ENCODE measurements at regions not wholly inside any gene's neighbourhood (a gene's known extent, or its start where the extent isn't known, plus 50 kb on each side); places are given as distances from the start of the nearest gene placed in this dataset.

DNA sequence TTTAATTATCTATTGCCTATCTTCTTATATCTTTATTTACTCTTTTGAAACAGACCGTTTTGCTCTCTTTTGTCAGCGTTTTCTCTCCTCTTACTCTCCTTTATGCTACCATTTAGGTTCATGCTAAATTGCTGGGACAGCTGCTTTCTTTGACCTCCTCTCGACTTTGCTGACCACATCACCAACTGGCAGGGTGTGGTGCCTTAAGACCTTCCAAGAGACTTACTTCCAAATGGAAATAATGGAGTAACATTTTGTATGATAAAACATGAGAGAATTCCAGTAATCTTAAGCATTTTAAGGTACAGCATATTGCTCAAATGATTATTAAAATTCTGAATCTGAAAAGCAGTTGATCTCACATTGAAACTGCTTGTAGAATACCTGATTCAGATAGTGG, 71.5 kb upstream of the MEF2C start:
- no peak for FAIRE-seq

DNA sequence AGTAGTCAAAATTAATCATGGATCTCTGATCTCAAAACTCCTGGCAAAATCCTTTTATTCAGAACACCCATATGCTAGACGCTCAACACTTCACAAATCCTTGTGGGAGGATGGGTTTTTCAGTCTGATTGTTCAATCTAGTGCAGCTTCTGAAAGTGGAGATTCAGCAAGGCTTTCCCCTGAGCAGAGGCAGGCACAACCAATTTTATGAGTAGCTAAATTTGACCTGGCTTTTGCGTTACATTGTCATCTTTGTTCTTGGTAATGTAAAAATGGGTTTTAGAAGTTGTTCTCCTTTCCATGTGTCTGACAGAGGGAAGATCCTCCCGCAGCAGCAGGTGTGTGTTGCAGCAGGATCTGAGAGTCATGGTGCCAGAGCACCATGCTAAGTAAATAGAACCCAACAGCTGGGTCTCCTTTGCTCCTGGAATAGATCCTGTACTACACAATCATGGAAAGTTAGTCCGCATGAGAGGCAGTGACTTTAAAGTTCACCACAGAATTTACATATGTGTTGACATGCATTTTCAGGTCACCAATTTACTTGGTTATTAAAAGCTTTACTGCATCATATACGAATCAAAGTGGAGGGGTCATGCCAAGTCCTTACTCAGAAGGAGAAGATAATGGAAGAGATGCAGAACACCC, 70.1 kb upstream of the MEF2C start:
- no peak for DNase-seq (ENCODE audit: extremely low spot score, insufficient read length, low read depth)
- no peak for FAIRE-seq

More for the DNA sequence above, 71.5 kb upstream of the MEF2C start:
- DNase-seq (ENCODE audit: extremely low spot score, insufficient read length, low read depth): no peak

DNA sequence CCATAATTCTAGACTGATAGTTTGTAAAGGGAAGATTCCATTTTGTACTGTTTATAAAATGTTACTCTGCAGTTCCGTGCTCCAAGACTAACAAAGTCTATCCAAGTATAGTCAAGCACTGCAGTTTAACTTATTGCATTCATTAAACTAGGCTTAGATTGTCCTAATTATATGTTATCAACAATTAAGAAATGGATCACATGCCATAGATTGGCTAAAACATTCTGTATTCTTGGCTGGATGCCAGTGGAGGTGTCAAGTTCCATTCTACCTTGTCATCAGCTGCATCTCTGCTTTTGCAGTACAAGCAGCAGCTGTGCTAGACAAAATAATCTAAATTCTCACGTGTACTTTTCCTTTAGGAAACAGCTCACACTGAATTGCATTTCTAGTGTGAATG, 69.4 kb upstream of the MEF2C start:
- FAIRE-seq (peak; percentile 9), DNase-seq (ENCODE audit: extremely low spot score, insufficient read length, low read depth) (no peak)

DNA sequence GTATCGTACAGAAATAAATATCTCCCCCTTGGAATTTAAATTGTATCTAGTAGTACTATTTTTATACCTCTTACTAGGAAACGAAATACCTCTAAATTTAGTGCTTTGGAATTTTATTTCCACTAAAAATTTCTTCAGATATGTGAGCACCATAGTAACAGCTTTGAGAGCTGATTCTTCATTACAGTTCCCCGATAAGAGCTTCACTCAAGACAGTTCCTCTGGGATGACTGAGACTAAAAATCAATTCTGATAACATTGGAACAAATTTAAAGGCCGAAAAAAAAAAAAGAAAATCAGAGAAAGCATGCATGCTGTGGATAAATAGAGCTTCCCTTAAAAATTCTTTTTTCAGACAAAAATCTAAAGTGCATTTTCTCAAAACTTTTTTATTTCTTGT, 68.5 kb upstream of the MEF2C start:
- FAIRE-seq (no peak), DNase-seq (ENCODE audit: extremely low spot score, insufficient read length, low read depth) (no peak)

DNA sequence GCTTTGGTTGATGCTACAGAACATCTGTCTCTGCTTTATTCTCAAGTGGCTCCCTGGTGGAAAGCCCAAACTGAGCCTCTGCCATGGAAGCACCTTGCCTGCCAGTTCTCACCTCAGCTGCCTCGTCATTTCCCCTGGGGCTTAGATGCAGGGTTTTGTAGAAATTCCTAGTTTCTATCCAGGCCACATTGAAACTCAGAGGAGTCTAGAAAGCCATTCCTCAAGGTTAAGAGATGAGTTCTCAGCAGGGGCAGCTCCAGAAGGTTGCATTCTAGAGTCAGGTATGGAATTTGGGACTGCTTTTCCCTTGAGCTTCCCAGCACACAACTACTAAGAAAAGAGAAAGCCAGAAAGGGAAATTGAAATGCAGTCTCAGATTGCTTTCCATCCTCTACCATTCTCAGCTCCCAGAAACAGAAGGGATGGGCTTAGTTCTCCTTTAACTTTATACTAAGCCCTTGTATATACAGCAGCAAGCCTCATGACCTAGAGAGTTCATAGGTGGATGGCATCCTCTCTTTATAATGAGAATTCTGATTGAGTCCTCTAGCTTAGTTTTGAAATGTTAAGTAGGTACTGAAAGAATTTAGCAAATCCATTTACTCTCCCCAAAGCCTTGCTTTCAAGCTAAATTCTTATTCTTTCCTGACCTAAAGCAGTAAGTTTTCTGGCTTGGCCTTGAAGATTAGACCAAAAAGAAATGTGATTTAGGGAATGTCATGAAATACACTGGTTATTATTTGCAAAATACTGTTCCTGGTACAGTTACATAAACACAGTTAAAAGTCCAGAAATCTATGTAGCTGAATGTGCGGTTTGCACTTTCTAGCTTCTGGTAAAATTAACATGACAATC, 66.0 kb upstream of the MEF2C start:
- DNase-seq (ENCODE audit: extremely low spot score, insufficient read length, low read depth) (no peak), FAIRE-seq (peak; percentile 29)

DNA sequence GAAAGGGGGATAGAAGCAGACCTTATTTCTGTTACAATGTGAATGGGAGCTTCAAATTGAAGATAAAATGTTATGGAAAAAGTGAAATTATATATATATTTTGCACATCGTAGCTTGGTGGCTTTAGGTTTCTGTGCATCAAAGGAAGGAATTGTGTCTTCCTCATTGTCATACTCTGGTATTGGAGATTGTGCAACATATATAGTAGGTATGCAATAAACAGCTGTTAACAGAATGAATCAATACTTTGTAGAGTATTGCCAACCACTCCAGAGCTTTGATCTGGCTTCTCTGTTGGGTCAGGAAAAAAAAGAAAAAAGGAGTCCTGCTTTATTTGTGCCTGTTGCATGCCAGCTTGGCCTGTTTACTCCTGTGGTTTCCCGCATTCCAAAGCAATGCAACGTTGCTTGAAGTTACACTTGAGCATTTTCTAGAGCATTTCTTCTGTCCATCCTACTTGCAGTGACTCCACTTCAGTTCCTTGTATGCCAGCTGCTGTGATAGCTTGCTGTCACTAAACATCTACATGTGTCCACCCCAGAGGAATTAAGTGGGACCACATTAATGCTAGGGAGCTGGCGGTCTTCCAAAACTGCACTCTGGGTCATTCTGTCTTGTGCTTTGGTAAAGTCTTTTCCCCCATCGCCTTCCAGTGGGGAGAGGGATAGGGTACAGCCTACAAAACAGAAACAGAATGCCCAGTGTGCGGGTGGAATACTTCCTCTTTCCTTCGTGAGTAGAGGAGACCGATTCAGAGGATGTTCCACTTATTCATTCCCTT, 62.0 kb upstream of the MEF2C start:
- no peak for DNase-seq (ENCODE audit: extremely low spot score, insufficient read length, low read depth)
- no peak for FAIRE-seq

DNA sequence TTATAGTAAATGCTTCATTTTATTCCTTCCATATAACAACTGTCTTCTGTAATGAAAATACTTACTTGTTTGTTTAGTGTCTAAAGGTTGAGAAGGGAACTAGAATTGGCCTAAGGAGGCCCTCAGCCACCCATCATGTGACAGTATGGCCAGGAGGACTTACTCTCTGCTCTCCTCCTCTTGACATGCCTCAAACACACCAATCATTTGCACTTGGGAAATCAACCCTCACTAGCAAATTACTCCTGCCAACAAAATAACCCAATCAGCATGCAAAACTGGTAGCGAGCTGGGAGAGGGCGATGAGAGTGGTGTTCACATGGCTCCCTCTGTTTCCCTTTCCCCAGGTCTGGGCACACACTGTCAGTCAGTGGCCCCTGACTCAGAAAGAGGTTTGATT, 58.6 kb upstream of the MEF2C start:
- FAIRE-seq (no peak), DNase-seq (ENCODE audit: extremely low spot score, insufficient read length, low read depth) (no peak)

DNA sequence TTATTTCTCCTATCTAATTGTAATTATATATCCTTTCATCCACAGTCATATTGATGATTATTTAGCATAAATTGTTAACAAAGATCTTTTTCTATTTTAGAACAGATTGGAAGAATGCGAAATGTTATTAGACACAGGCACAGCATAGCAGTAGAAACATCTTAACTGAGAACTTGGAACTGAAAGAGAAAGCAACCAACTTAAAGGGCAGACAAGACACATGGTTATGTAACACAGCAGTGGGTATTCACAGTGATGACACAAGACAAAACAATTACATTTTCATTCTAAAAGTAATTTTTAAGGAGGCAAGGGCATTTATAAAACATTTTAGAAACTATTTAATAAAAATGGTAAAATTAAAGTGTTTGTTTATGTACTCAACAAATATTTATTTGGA, 57.7 kb upstream of the MEF2C start:
- peak; percentile 66 for FAIRE-seq
- no peak for DNase-seq (ENCODE audit: extremely low spot score, insufficient read length, low read depth)

DNA sequence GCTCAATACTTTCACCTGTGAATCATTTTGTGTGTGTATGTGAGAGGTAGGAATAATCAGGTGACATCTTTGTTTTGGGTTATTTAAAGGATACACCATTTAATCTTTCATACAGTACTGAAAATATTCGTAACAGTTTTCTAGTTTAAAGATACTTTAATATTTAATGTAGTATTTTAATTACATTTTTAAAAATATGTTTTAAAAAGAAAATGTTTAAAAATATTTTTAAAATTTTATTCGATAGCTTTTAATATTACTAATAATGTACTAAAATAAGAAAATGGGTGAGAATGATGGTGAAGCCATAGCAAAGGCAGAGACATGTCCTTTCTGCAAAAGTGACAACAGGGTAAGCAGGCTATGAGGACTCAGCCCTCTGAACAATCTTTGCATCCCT, 56.3 kb upstream of the MEF2C start:
- no peak for DNase-seq (ENCODE audit: extremely low spot score, insufficient read length, low read depth)
- no peak for FAIRE-seq

DNA sequence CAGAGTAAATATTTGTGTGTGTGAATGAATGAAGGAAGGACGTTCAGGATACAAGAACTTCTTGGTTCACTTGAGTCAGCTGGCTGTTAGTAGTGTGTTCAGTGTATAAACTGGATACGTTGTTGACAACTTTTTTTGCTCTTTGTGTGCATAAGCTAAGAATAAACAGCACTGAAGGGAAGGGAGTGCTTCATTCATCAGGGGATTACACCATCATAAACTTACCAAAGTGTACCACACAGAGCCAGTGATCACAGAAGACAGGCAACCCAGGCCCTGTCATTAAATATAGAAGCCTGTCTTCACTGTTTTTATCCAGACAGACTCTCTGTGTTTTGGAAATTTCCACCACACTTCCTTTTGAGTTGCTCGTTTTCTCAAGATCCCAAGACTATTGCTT, 55.5 kb upstream of the MEF2C start:
- DNase-seq (ENCODE audit: extremely low spot score, insufficient read length, low read depth) (no peak), FAIRE-seq (no peak)

DNA sequence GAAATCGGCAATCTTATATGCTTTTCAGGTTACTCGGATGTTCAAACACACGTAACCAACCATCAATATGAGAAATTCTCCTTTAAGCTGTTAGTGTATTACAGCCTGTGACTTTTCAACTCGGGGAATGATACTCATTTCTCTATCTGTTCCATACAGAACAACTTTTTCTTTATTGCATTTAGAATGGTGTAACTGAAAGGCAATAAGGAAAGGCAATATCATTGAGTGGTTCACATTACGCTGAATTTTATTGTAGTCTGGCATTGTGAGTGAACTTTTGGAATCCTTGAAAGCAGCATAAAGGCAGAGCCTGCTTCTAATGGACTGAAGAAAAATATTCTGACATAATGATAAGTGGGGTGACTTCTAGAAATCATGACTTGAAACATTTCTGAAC, 54.4 kb upstream of the MEF2C start:
- no peak for FAIRE-seq
- no peak for DNase-seq (ENCODE audit: extremely low spot score, insufficient read length, low read depth)

DNA sequence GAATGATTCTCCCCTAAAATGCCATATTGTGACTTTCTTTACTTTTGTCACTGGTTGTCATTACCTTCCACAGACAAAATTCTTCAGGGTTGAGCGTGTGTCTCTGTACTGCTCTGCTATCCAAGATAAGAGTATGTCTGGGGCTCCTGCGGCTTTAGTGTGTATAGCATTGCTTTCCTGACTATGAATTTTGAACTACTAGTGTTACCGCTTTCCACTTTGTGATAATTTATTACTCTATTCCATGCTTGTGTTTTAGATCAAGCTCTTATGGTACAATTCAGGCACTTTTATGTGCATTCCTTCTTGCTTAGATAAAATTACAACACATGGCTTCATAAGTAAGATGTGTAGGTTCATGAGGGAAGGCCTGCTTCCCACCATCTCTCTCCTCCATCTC, 51.5 kb upstream of the MEF2C start:
- FAIRE-seq (no peak), DNase-seq (ENCODE audit: extremely low spot score, insufficient read length, low read depth) (no peak)
